Memory B cell (primary cell): ENCODE measurements at regions not wholly inside any gene's neighbourhood (a gene's known extent, or its start where the extent isn't known, plus 50 kb on each side); places are given as distances from the start of the nearest gene placed in this dataset.
"Not testable (repeated sequence)": the region's sequence is repeated elsewhere in the genome, so short reads cannot be mapped to it uniquely, and the experiment has no call there.

Source experiments
- ATAC-seq: fragments of 150-1000 bp; cut with Tn5 transposase; 2 replicates; pipeline ENCODE4 v1.10.0; 2021; ENCODE audit warnings: low read depth, mild to moderate bottlenecking, moderate library complexity
- DNase-seq, 2 donors: peaks; one replicate each; pipeline ENCODE4 v3.0.0; 2022; ENCODE audit warnings: low spot score in 2 of 2
- H3K27ac Mint-ChIP-seq: one replicate; pipeline ENCODE4 v1.8.0; 2022; ENCODE audit warnings: mild to moderate bottlenecking, moderate library complexity, mixed read lengths
- H3K27me3 Mint-ChIP-seq: one replicate; pipeline ENCODE4 v1.8.0; 2022; ENCODE audit warnings: mixed read lengths
- H3K36me3 Mint-ChIP-seq: one replicate; pipeline ENCODE4 v1.8.0; 2022; ENCODE audit warnings: mild to moderate bottlenecking, mixed read lengths
- H3K4me1 Mint-ChIP-seq: one replicate; pipeline ENCODE4 v1.8.0; 2022; ENCODE audit warnings: mixed read lengths
- H3K4me3 Mint-ChIP-seq: one replicate; pipeline ENCODE4 v1.8.0; 2022; ENCODE audit warnings: mild to moderate bottlenecking, moderate library complexity, mixed read lengths
- H3K9me3 Mint-ChIP-seq: one replicate; pipeline ENCODE4 v1.8.0; 2022; ENCODE audit warnings: mixed read lengths

DNA sequence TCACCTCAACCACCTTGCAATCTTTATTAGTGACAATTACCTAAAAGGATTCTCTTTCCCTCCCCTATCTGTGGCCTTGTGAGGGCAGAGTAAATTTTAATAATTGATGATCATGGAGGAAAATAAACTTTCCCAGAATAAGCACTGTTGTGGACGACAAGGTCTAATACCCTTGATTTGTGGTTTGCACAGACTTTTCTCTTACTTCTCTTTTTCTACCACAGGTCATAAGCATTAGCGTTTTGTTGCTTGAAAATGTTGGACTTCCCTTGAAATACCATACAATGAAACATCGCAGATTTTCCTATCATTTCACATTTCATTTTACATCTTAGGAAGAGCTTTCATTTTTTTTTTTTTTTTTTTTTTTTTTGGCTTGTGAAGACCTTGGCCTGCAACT, 188.1 kb upstream of the TMEM72 start:
- DNase-seq (no peak), ATAC-seq (peak; percentile 39)
- no peak overlapping the region for H3K4me3 Mint-ChIP-seq
- H3K9me3 Mint-ChIP-seq = peaks cover 11% of the 10 kb centered on the region
- H3K27me3 Mint-ChIP-seq = peaks cover 3% of the 10 kb centered on the region
- no peaks in the 10 kb centered on the region for H3K36me3 Mint-ChIP-seq
- no peak overlapping the region for H3K27ac Mint-ChIP-seq
- H3K4me1 Mint-ChIP-seq = peaks cover 10% of the 10 kb centered on the region

GRCh38 chr10:44723619-44724325, 187.4 kb upstream of the TMEM72 start:
- no peak for ATAC-seq
- H3K4me1 Mint-ChIP-seq = peaks cover 10% of the 10 kb centered on the region
- H3K27me3 Mint-ChIP-seq = peaks cover 3% of the 10 kb centered on the region
- peaks cover 6% of the 10 kb centered on the region for H3K9me3 Mint-ChIP-seq
- no peaks in the 10 kb centered on the region for H3K36me3 Mint-ChIP-seq
- no peak for DNase-seq
- no peak overlapping the region for H3K4me3 Mint-ChIP-seq
- no peak overlapping the region for H3K27ac Mint-ChIP-seq

- Mint-ChIP-seq H3K27me3 (peaks cover 3% of the 10 kb centered on the region), H3K27ac (no peak overlapping the region), H3K36me3 (no peaks in the 10 kb centered on the region), H3K4me3 (no peak overlapping the region), H3K4me1 (peaks cover 10% of the 10 kb centered on the region), H3K9me3 (peaks cover 6% of the 10 kb centered on the region)
- DNase-seq (no peak), ATAC-seq (no peak)
These were observed 186.5 kb upstream of the TMEM72 start for GRCh38 chr10:44724415-44725174.

GRCh38 chr10:44725404-44725803, 185.7 kb upstream of the TMEM72 start:
- no peak for DNase-seq

DNA sequence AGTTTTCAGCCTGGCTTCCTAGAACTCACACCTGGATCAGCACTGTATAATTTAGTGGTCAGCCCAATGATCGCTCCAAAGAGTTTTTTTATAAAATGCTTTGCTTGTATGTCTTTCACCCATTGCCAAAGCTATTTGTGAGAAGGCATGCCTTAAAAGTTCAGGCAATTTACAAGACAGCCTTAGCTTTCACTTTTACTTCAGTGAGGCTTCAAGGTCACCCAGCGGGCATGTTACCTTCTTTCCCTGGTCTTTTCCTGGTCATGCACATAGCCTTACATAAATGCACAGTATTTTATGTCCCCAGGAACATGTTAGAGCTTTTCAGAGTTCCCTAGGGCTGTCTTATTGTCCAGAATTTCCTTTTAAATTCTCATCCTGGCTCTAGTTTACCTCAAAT, 179.9 kb upstream of the TMEM72 start:
- no peak for ATAC-seq
- DNase-seq = no peak
- Mint-ChIP-seq H3K9me3 (peaks cover 4% of the 10 kb centered on the region), H3K27me3 (peaks cover 2% of the 10 kb centered on the region), H3K4me3 (no peak overlapping the region), H3K27ac (no peak overlapping the region), H3K36me3 (peaks cover 2% of the 10 kb centered on the region), H3K4me1 (no peaks in the 10 kb centered on the region)

More at GRCh38 chr10:44725404-44725803, 185.7 kb upstream of the TMEM72 start:
- H3K27me3 Mint-ChIP-seq = peaks cover 3% of the 10 kb centered on the region
- H3K27ac Mint-ChIP-seq = no peak overlapping the region
- peaks cover under 1% of the 10 kb centered on the region for H3K36me3 Mint-ChIP-seq
- no peak overlapping the region for H3K4me3 Mint-ChIP-seq
- H3K9me3 Mint-ChIP-seq = peaks cover 9% of the 10 kb centered on the region
- H3K4me1 Mint-ChIP-seq = peaks cover 10% of the 10 kb centered on the region
- ATAC-seq = peak; percentile 65

GRCh38 chr10:44733501-44734488, 177.3 kb upstream of the TMEM72 start:
- peaks cover 2% of the 10 kb centered on the region for H3K36me3 Mint-ChIP-seq
- DNase-seq = no peak
- no peaks in the 10 kb centered on the region for H3K4me1 Mint-ChIP-seq
- peaks cover 4% of the 10 kb centered on the region for H3K9me3 Mint-ChIP-seq
- no peak overlapping the region for H3K4me3 Mint-ChIP-seq
- ATAC-seq = no peak
- peaks cover 4% of the 10 kb centered on the region for H3K27me3 Mint-ChIP-seq
- H3K27ac Mint-ChIP-seq = no peak overlapping the region

GRCh38 chr10:44742248-44742647, 168.9 kb upstream of the TMEM72 start:
- ATAC-seq (no peak), DNase-seq (no peak)
- Mint-ChIP-seq H3K4me1 (no peaks in the 10 kb centered on the region), H3K27ac (no peak overlapping the region), H3K36me3 (no peaks in the 10 kb centered on the region), H3K27me3 (peaks cover 1% of the 10 kb centered on the region), H3K4me3 (no peak overlapping the region), H3K9me3 (no peaks in the 10 kb centered on the region)

DNA sequence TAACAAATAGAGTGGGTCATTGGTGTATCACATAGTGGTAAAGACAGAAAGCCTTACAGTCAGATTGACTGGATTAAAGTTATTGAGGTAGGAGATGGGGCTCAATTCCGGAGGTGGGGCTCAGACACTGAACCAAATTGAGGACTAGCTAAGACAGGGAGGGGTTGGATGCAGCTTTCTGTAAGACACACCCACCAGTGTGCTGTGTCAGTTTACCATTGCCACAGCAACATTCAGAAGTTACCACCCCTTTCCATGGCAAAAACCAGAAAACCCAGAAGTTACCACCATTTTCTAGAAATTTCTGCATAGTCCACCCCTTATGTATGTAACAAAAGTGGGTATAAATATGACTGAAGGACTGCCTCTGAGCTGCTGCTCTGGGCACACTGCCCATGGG, 167.6 kb upstream of the TMEM72 start:
- peaks cover 3% of the 10 kb centered on the region for H3K9me3 Mint-ChIP-seq
- no peak overlapping the region for H3K4me3 Mint-ChIP-seq
- no peaks in the 10 kb centered on the region for H3K27me3 Mint-ChIP-seq
- ATAC-seq (no peak), DNase-seq (no peak)
- no peaks in the 10 kb centered on the region for H3K4me1 Mint-ChIP-seq
- H3K27ac Mint-ChIP-seq = no peak overlapping the region
- H3K36me3 Mint-ChIP-seq = no peaks in the 10 kb centered on the region

DNA sequence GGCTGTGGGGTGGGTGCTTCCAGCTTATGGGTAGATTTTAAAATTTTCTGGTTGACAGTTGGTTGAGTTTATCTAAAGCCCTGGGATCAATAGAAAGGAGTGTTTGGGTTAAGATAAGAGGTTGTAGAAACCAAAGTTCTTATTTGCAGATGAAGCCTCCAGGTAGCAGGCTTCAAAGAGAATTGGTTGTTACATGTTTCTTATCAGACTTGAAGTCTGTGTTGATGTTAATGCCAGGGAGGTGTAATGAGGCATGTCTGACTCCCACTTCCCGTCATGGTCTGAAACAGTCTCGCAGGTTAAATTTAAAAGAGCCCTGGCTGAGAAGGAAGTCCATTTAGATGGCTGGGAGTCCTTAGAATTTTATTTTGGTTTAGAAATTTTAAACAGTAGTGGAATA, 165.2 kb upstream of the TMEM72 start:
- DNase-seq = no peak
- no peaks in the 10 kb centered on the region for H3K27me3 Mint-ChIP-seq
- H3K27ac Mint-ChIP-seq = no peak overlapping the region
- peaks cover 6% of the 10 kb centered on the region for H3K9me3 Mint-ChIP-seq
- no peak overlapping the region for H3K4me3 Mint-ChIP-seq
- H3K36me3 Mint-ChIP-seq = no peaks in the 10 kb centered on the region
- ATAC-seq = no peak
- no peaks in the 10 kb centered on the region for H3K4me1 Mint-ChIP-seq

- Mint-ChIP-seq H3K4me1 (no peaks in the 10 kb centered on the region), H3K36me3 (no peaks in the 10 kb centered on the region)
- ATAC-seq = no peak
These were observed 163.5 kb upstream of the TMEM72 start for GRCh38 chr10:44747593-44748172.

GRCh38 chr10:44749151-44749550, 162.0 kb upstream of the TMEM72 start:
- ATAC-seq (no peak), DNase-seq (no peak)
- peaks cover 6% of the 10 kb centered on the region for H3K9me3 Mint-ChIP-seq
- H3K4me3 Mint-ChIP-seq = no peak overlapping the region
- H3K27me3 Mint-ChIP-seq = no peaks in the 10 kb centered on the region
- no peaks in the 10 kb centered on the region for H3K4me1 Mint-ChIP-seq
- H3K27ac Mint-ChIP-seq = no peak overlapping the region
- no peaks in the 10 kb centered on the region for H3K36me3 Mint-ChIP-seq

More at GRCh38 chr10:44747593-44748172, 163.5 kb upstream of the TMEM72 start:
- no peaks in the 10 kb centered on the region for H3K27me3 Mint-ChIP-seq
- H3K4me3 Mint-ChIP-seq = no peak overlapping the region
- H3K27ac Mint-ChIP-seq = no peak overlapping the region
- H3K9me3 Mint-ChIP-seq = peaks cover 6% of the 10 kb centered on the region
- no peak for DNase-seq

- Mint-ChIP-seq H3K27ac (no peak overlapping the region), H3K4me3 (no peak overlapping the region), H3K27me3 (peaks cover 2% of the 10 kb centered on the region), H3K4me1 (no peaks in the 10 kb centered on the region), H3K36me3 (no peaks in the 10 kb centered on the region), H3K9me3 (peaks cover 6% of the 10 kb centered on the region)
- no peak for ATAC-seq
- no peak for DNase-seq
These were observed 158.4 kb upstream of the TMEM72 start for GRCh38 chr10:44752451-44753441.

DNA sequence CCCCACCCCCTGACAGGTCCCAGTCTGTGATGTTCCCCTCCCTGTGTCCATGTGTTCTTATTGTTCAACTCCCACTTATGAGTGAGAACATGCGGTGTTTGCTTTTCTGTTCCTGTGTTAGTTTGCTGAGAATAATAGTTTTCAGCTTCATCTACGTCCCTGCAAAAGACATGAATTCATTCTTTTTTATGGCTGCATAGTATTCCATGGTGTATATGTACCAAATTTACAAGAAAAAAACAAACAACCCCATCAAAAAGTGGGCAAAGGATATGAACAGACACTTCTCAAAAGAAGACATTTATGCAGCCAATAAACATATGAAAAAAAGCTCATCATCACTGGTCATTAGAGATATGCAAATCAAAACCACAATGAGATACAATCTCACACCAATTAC, 156.8 kb upstream of the TMEM72 start:
- H3K36me3 Mint-ChIP-seq, H3K9me3 Mint-ChIP-seq, H3K4me3 Mint-ChIP-seq, H3K4me1 Mint-ChIP-seq, H3K27me3 Mint-ChIP-seq, DNase-seq, H3K27ac Mint-ChIP-seq, ATAC-seq: not testable (repeated sequence)
